GM12874 (cell line): ENCODE measurements at regions not wholly inside any gene's neighbourhood (a gene's known extent, or its start where the extent isn't known, plus 50 kb on each side); places are given as distances from the start of the nearest gene placed in this dataset.

Source experiments
- CTCF ChIP-seq: IDR thresholded peaks from 2 replicates; pipeline ENCODE4 v1.5.1; 2011; ENCODE audit warnings: low read depth, mild to moderate bottlenecking, control low read depth, low read length, moderate library complexity; ENCODE audit not compliant: insufficient read depth

DNA sequence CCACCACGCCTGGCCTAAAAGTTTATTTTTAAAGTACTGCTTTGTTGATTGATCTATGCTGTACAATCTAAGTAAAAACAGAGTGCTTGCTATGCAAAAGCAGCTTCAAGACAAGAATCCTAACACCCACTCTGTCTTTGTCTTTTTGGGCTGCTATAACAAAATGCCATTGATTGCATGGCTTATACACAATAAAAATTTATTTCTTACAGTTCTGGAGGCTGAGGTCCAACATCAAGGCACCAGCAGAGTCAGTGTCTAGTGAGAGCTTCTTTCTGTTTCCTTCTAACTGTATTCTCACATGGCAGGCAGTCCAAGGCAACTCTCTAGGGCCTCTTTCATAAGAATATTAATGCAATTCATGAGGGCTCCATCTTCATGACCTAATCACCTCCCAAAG, 63.6 kb upstream of the GJA5 start:
- no peak for TF ChIP-seq CTCF

DNA sequence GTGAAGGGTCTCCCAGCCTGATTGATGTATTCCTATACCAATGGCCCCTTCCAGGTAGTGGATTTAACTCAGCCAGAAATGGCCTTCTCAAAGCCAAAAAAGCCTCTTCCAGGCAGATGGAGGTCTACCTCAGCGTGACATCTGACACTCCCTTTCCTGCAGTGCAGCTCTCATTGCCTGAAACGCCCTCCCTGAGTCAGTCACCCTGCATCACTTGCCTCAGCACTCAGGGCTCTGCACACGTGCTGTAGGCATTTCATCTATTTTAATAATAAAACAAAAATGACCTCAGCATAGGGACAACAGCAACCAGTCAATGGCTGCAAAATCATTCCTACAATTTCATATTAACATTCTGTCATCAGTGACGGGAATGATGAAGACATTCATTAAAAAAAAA, 64.4 kb upstream of the GJA5 start:
- no peak for TF ChIP-seq CTCF

DNA sequence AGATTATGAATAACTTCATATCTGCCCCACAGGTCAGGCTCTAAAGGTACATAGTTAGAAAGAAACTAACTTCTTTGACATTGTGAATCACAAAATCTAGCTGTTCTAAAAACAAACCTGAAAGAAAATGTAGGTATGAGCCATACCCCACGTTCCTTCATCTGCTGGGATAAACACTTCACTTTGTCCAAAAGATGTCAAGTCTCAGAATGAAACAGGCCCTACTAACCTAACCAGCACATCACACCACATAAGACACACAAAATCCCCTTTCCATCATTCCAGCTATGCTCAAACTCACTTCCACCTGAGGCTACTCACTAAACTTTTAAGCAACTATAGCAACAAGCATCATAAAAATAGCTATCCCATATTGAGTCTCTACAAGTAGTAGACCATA, 65.2 kb upstream of the GJA5 start:
- no peak for TF ChIP-seq CTCF

DNA sequence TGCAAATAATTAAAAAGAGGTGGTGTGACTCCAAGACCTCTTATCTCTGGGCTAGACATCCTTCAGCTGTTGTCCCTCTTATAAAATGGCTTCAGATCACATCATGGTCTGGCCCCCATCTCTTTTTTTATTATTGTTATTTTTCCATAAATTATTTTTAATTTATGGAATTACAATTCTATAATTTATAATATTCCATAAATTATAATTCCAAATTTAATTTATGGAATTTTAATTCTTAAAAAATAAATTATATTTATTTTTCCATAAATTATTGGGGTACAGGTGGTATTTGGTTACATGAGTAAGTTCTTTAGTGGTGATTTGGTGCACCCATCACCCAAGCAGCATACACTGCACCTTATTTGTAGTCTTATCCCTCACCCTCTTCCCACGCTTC, 65.9 kb upstream of the GJA5 start:
- no peak for TF ChIP-seq CTCF

- no peak for TF ChIP-seq CTCF
Measured at GRCh38 chr1:147833231-147833860, 69.2 kb upstream of the GJA8 start.

DNA sequence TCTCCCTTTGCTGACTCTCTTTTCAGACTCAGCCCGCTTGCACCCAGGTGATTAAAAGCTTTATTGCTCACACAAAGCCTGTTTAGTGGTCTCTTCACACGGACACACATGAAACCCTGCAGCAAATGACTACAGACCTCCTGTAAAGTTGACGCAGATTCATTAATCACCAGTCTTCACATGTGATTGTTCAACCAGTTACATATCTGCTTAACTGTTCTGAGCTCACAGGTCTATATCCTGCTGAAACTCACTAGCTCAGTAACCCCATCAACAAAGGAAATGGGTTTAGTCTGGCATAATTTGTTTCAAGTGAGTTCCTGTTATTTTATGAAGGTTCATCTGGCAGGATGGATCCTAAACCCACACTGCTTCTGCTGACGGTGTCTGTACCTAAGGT, 68.4 kb upstream of the GJA8 start:
- TF ChIP-seq CTCF: no peak

- no peak for TF ChIP-seq CTCF
Measured at GRCh38 chr1:147834810-147835209, 67.8 kb upstream of the GJA8 start.
